LNCAP (cell line): ENCODE measurements at regions not wholly inside any gene's neighbourhood (a gene's known extent, or its start where the extent isn't known, plus 50 kb on each side); places are given as distances from the start of the nearest gene placed in this dataset.

ENCODE experiments used
- CTCF ChIP-seq: fragments of 450-650 bp; IDR thresholded peaks from 2 replicates; pipeline ENCODE4 v1.5.1; 2017; ENCODE audit warnings: mild to moderate bottlenecking

- TF ChIP-seq CTCF: no peak
Observed at GRCh38 chr4:18999595-18999994, 978.0 kb upstream of the LCORL start.

- no peak for TF ChIP-seq CTCF
Observed at GRCh38 chr4:18981234-18981615, 959.7 kb upstream of the LCORL start.

- no peak for TF ChIP-seq CTCF
Observed at GRCh38 chr4:18980516-18981233, 959.1 kb upstream of the LCORL start.

- no peak for TF ChIP-seq CTCF
Observed at GRCh38 chr4:18976884-18977283, 955.3 kb upstream of the LCORL start.

GRCh38 chr4:18975916-18976808, 954.6 kb upstream of the LCORL start:
- no peak for TF ChIP-seq CTCF

GRCh38 chr4:18973296-18973695, 951.7 kb upstream of the LCORL start:
- TF ChIP-seq CTCF: no peak

GRCh38 chr4:18961879-18962278, 940.3 kb upstream of the LCORL start:
- TF ChIP-seq CTCF: no peak
